NCI-H1417 (cell line): ENCODE measurements at regions not wholly inside any gene's neighbourhood (a gene's known extent, or its start where the extent isn't known, plus 50 kb on each side); places are given as distances from the start of the nearest gene placed in this dataset.

Experiments
- DNase-seq, 3 experiments: peaks; one replicate each; lab custom pipeline; 2025; lab: John Stamatoyannopoulos, UW

GRCh38 chr10:132485391-132485790 lies 52.2 kb upstream of the INPP5A start:
- no peak for DNase-seq

- no peak for DNase-seq
Observed at GRCh38 chr10:132486539-132487121, 51.0 kb upstream of the INPP5A start.

GRCh38 chr10:132487241-132488135 lies 50.1 kb upstream of the INPP5A start:
- no peak for DNase-seq
